NCI-H1092 treated with DMSO at 0.1 percent for 48 hours (cell line): ENCODE measurements at regions not wholly inside any gene's neighbourhood (a gene's known extent, or its start where the extent isn't known, plus 50 kb on each side); places are given as distances from the start of the nearest gene placed in this dataset.

Experiments used
- DNase-seq: peaks from one replicate; lab custom pipeline; 2025; lab: John Stamatoyannopoulos, UW

DNA sequence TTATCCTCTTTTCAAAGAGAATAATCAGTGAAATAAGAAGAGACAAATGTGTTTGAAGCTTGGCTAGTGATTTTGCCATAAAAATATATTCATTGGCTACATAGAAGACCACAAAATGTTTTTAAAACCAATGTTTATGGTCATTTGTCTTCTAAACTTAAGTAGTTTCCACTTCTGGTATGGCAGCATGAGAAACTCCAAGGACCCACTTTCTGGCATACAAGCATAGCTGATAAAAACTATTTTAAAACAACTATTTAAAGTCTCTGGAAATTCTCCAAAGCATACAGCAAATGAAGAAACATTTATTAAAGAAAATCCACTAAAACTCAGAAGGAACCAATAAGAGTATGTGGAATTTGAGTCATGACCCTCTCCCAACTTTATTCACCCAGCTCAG, 89.2 kb upstream of the TOMM7 start:
- DNase-seq = no peak

DNA sequence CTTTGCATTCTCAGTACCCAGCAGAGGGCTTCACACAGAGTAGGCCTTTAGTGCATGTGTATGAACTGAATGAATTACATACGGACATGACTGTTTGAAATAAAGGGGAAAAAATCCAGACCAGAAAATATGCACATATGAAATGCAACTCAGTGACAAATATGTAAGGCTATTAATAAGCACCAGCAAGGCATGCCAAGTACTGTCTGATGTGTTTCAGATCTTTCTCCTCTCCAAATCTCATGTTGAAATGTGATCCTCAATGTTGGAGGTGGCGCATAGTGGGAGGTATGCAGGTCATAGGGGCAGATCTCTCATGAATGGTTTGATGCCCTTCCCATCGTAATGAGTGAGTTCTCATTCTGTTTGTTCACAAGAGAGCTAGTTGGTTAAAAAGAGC, 87.3 kb upstream of the TOMM7 start:
- DNase-seq = no peak

DNA sequence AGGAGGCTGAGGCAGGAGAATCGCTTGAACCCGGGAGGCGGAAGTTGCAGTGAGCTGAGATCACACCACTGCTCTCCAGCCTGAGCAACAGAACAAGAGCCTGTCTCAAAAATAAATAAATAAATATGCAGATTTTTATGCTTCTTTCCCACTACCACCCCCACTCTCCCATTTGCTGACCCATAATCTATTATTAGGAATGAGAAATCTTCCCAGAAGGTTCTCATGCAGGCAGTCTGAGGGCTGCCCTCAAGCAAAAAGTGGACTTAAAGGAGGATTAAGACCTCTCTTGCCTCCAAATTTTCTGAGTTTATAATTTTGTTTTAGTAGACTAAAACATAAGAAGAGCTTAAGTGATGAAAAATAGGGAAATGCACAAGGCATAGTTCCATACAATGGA, 85.2 kb upstream of the TOMM7 start:
- DNase-seq = no peak

DNA sequence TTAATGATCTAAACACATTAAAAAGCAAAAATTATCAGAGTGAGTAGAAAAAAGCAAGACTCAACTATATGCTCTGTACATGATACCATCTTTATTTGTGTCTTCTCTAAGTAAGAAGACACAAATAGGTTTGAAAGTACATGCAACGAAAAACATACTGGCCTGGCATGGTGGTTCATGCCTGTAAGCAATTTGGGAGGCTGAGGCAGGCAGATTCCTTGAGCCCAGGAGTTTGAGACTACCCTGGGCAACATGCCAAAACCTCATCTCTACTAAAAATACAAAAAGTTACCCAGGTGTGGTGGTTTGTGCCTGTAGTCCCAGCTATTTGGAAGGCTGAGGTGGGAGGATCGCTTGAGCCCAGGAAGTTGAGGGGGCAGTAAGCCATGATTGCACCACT, 78.1 kb upstream of the TOMM7 start:
- DNase-seq = no peak

DNA sequence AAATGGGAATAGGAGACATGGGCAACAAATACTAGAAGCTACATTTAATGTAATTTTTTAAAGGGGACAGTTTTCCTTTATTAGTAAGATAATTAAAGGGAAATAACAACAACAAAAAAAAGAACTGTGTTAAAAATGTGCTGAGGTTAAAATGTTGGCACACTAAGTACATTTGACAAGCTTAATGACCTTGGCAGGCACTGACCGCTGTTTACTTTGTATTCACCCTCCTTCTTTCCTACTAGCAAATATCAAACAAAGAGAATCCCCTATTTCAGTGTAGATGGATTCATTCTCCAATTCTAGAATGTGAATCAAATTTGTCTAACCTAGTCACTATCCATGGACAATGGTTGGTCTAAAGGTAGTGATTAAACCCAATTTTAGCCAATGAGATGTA, 77.5 kb upstream of the TOMM7 start:
- DNase-seq = peak; percentile 83

DNA sequence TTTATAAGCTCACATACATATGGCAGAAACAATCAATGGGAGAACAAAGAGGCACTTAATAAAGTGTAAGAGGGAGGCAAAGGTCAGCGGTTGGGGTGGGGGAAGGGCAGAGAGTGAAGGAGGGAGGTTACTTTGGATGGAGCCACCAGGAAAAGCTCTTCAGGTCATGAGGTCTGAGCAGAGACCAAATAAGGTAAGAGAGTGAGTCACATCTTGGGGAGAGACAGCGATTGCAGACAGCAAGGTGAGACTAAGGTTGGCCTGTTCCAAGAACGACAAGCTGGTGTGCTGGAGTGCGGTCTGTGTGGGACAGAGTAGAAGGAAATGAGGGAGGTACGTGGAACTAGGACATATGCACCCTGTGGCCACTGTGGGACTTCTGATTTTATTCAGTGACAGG, 74.3 kb upstream of the TOMM7 start:
- DNase-seq = no peak

DNA sequence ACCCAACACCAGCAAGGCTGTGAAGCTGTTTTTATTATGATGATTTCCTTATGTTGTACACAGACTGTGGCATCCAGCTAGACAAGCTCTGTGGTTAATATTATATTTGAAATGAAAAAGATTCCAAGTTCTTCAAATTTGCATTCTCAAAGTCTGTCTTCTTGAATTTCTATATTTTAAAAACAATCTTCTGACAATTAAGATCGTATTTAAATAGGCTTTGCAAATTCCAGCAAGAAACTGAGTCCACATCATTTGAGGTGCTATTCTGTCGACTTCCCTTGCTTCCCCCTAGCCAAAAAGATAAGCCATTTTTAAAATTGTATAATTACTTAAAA, 73.1 kb upstream of the TOMM7 start:
- no peak for DNase-seq

DNA sequence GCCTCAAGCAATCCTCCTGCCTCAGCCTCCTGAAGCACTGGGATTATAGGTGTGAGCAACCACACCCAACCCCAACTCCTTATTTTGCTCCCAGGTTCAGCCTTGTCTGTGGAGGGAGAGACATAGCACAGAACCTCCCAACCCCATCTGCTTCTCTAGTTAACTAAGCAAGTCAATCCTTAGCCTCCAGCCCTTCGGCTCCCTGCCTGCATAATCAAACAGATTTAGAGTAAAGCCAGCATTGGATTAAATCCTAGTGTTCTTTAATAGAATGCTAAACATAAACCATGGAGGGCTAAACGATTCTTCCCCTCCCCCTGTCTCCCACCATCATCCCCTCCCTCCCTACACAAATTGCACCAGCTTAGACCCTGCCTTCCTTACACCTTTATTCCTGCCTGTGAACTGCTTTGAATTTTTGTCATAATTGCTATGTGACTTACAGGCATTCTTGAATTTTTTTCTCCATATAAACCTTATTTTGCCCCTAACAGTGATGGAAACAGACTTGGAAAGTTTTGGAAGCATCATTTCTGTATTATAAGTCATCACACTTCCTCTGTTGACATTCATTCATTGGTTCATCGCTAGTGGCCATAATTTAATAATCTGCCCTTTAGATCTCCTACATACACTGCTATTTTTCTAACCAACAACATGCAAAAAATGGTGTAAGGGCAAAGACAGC, 72.6 kb upstream of the TOMM7 start:
- DNase-seq = no peak

DNA sequence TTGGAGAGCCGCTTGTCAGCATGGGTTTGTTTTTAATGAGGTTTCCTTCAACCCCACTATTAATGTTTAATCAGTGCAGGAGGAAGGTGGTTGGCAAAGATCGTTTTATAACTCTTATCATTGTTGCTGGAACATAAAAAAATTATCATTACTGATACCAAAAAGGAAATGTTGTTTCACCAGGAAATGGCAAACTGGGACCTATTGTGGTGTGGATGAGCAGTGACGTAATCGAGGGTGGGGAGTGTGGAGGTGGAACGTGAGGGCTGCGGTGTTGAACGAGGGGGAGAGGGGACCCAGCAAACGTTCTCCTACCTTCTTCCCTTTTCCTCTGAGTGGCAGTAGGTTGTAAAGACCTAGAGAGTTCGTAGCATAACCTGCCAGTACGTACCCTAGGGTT, 71.9 kb upstream of the TOMM7 start:
- no peak for DNase-seq

DNA sequence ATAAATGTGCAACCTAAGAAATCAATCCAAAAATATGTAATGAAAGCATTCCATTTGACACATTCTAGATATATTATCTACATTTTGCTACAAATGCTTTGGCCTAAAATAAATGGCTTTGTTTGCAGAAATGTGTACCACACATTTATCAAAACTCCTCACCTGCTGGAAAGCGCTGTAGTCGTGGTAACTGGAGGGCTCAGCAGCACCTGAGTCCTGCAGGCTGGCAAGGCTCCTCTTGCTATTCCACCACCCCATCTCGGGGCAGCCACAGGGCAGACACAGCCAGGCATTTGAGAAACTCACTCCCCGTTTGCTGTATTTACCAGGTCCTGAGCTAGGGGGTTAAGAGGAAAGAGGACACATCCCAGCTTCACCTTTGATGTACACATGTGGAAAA, 68.1 kb upstream of the TOMM7 start:
- DNase-seq = no peak

DNA sequence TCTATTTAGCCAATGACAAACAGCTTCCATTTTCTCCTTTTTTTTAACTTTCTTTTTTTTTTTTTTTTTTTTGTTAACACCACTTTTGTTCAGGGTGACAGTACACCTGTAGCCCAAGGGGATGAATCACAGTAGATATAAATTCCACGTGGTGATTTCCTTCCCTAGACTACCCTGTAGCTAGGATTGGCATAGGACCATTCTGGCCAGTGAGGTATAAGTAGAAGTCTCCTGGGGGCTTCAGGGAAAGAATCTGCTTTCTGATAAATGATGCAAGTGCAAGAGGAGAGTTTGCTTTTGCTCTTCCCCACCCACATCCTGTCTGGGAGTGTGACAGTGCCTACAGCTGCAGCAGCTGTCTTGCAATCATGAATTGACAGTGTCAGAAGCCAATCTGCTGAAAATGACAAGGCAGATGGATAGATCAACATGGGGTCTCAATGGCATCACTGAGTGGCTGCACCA, 63.2 kb upstream of the TOMM7 start:
- no peak for DNase-seq

DNA sequence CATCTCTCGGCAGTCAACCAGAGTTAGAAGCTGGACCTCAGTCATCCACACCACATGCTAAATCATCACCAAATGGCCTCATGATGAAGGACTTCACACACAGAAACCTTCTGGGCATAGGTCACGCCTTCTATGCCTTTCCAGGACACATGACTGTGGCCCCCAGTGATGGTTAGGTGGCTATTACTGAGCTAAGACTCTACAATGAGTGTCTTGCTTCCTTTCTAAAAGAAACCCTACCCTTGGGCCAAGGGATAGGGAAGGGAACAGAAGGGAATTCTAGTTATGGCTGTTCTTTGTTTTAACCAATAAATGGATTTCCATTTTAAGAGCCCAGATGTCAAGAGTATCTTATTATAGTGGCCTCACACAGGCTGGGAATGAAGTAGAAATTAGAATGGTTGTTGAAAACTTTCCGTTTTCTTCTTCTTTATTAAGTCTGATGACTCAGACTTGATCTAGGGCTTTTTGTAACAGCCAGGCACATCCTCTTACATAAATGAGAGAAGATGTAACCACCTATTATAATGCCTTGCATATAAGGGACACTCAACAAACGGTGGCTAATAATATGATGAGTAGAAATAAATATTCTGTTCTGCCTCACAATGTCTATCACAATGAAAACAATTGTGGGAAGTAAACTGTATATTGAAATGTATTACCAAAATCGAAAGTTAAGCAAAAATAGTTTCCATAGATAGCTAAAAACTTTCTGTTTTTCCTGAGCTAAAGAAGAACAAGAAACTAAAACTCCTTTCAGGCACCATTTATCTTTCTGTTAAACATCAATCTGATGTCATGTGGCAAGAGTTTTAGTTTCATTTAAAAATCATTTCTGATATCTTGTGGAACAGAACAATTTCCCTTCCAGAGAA, 62.5 kb upstream of the TOMM7 start:
- DNase-seq = no peak

DNA sequence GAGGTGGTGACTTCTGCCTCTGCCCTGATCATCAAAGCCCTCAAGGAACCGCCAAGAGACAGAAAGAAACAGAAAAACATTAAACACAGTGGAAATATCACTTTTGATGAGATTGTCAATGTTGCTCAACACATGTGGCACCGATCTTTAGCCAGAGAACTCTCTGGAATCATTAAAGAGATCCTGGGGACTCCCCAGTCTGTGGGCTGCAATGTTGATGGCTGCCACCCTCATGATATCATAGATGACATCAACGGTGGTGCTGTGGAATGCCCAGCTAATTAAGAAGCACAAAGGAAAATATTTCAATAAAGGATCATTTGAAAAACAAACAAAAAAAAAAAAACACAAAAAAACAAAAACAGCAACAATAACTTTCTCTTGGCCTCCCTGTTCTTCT, 59.5 kb upstream of the TOMM7 start:
- DNase-seq = no peak

DNA sequence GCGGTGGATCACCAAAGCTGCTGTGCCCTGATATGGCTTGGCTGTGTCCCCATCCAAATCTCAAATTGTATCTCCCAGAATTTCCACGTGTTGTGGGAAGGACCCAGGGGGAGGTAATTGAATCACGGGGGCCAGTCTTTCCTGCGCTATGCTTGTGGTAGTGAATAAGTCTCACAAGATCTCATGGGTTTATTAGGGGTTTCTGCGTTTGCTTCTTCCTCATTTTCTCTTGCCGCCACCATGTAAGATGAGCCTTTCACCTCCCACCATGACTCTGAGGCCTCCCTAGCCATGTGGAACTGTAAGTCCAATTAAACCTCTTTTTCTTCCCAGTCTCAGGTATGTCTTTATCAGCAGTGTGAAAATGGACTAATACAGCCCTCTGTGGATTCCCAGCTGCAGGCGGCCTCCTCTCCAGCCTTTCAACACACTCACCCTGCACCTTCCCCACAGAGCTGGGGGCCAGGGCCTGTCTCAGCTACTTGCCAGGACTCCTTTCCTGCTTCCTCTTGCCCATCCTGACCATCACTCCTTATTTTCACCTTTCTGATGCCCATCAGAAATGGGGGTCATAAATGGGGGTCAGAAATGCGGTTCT, 57.2 kb upstream of the TOMM7 start:
- no peak for DNase-seq

DNA sequence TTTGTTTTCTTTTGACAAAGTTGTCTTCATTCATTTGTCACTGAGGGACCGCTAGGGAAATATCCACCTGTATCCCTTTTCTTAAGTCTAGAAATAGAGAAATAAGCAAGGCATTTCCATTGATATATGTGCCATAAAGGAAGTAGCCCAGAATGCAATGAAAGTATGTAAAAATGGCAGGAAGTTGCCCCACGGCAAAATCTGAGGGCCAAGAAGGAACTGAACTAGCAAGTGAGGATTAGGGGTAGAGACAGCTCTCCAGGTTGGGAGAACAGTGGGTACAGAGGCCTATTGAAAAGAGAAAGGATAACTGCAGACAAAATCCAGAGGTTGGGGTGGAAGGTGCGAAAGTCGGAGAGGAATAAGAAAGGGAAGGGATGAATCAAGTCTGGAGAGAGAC, 56.6 kb upstream of the TOMM7 start:
- DNase-seq = no peak

DNA sequence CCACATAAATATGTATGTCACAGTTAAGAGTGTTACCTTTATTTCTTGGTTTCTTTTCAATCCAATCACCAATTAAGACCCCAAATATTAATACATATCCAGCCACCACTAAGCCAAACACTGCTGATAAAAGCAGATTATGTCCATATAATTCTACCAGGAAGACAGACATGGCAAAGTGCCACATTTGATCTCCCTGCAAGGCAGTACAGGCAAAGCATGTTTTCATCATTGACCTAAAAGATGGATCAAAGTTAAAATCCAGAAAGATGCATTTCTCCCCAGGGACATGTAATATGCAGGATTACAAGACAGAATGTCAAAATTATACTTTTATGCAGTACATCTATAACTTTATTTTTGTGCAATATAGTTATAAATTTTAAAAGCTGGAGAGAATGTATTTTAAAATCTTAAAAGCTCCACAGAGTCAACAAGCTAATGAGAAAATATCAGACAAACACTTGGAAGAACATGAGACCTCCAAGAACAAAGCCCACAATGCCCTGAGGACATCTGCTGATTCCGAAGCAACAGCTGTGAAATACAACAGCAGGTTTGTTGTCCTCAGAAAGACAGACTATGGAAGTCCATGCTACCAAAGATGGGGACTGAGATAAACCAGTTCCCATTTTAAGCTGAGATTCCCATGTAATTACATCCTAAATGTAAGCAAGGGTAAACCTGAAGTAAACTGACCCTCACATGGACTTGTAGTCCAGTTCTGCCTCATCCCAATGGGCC, 54.5 kb upstream of the TOMM7 start:
- no peak for DNase-seq

DNA sequence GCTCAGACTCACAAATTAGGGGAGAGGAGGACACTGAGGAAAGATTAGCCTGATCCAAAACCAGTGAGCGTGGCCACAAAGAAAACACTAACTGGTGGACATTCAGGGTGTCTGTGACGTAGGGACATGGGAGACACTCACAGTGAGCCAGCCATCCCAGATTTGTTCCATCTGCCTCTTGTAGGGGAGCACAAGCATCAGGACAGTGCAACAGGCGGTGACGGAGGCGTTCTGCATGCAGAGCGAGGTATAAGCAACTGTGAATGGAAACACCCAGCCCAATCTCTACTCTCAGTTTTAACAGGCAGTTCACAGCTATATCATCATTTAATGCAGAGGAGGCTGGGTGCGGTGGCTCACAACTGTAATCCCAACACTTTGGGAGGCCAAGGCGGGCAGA, 52.8 kb upstream of the TOMM7 start:
- no peak for DNase-seq

DNA sequence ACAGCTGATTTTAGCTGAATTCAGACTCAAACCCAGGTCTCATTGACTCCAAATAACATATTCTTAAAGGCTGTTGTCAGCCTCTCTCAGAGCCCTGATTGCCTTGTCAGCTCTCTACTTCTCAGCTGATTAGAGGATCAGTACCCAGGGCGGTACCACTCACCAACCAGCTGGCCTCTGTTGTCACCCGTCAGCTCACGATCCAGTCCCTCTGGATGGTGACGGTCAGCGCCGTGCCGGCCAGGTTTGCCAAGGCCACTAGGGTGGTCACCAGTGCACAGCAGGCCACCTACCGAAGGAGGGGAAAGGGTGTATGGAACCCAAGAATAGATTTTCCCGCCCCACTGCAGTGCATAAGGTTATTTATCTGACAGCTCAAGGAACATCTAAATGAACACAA, 52.3 kb upstream of the TOMM7 start:
- DNase-seq = no peak
